ENCODE measurements at regions not wholly inside any gene's neighbourhood (a gene's known extent, or its start where the extent isn't known, plus 50 kb on each side); places are given as distances from the start of the nearest gene placed in this dataset.

DNA sequence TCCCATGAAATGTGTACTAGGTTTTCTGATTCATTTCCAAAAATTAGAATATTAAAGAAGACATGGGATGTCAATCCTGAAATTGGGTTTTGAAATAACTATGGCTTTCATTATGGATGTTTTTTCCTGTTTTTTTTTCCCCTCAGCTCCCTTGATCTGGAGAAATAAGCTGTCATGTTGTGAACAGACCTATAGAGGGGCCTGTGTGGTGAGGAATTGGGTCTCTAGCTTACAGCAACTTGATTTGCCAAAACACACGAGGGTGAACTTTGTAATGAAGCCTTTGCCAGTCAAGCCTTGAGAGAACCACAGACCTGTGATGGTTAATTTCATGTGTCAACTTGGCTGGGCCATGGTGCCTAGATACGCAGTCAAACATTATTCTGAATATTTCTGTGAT lies 2413.6 kb downstream of the PCDH7 start:
- H3K27ac ChIP-seq: no peak overlapping the region
- H3K4me3 ChIP-seq: no peak overlapping the region
- 79% methylated on average over 2 of the region's 2 CpGs for WGBS
- intact Hi-C loops (cut with DNase I): no loop called here
- H3K9me3 ChIP-seq: no peaks in the 10 kb centered on the region
- H3K36me3 ChIP-seq: no peaks in the 10 kb centered on the region
- no peaks in the 10 kb centered on the region for H3K27me3 ChIP-seq (replicated peaks; ENCODE audit: insufficient read depth)
- no peaks in the 10 kb centered on the region for H3K4me1 ChIP-seq (replicated peaks)
- TF ChIP-seq POLR2A (IDR thresholded peaks at IDR 0.05): no peak
- TF ChIP-seq, protein P1, sequence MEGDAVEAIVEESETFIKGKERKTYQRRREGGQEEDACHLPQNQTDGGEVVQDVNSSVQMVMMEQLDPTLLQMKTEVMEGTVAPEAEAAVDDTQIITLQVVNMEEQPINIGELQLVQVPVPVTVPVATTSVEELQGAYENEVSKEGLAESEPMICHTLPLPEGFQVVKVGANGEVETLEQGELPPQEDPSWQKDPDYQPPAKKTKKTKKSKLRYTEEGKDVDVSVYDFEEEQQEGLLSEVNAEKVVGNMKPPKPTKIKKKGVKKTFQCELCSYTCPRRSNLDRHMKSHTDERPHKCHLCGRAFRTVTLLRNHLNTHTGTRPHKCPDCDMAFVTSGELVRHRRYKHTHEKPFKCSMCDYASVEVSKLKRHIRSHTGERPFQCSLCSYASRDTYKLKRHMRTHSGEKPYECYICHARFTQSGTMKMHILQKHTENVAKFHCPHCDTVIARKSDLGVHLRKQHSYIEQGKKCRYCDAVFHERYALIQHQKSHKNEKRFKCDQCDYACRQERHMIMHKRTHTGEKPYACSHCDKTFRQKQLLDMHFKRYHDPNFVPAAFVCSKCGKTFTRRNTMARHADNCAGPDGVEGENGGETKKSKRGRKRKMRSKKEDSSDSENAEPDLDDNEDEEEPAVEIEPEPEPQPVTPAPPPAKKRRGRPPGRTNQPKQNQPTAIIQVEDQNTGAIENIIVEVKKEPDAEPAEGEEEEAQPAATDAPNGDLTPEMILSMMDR (IDR thresholded peaks at IDR 0.05): no peak
- TF ChIP-seq POLR2AphosphoS5 (IDR thresholded peaks at IDR 0.05): no peak
- no peak for DNase-seq (ENCODE audit: low spot score)

DNA sequence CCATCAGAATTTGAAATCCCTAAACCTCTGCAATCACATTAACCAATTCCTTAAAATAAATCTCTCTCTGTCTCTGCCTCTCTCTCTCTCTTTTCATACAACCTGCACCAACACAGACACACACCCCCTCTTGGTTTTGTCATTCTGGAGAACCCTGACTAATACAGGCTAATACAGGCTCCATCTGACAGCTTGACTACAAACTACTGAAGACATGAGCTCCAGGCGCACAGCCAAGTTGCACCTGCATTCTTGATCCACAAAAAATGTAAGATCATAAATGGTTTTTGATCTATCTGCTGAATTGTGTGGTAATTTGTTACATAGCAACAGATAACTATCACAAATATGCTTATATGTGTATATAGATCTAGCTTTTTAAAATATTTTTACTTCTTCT lies 2414.2 kb downstream of the PCDH7 start:
- WGBS: 43% methylated on average over 1 of the region's 1 CpG
- H3K27me3 ChIP-seq (replicated peaks; ENCODE audit: insufficient read depth): no peaks in the 10 kb centered on the region
- intact Hi-C loops (cut with DNase I): no loop called here
- no peaks in the 10 kb centered on the region for H3K36me3 ChIP-seq
- H3K27ac ChIP-seq: no peak overlapping the region
- TF ChIP-seq POLR2A (IDR thresholded peaks at IDR 0.05) (no peak), POLR2AphosphoS5 (IDR thresholded peaks at IDR 0.05) (no peak)
- TF ChIP-seq, protein P1 (IDR thresholded peaks at IDR 0.05): no peak
- no peaks in the 10 kb centered on the region for H3K9me3 ChIP-seq
- no peak for DNase-seq (ENCODE audit: low spot score)
- no peaks in the 10 kb centered on the region for H3K4me1 ChIP-seq (replicated peaks)
- no peak overlapping the region for H3K4me3 ChIP-seq

DNA sequence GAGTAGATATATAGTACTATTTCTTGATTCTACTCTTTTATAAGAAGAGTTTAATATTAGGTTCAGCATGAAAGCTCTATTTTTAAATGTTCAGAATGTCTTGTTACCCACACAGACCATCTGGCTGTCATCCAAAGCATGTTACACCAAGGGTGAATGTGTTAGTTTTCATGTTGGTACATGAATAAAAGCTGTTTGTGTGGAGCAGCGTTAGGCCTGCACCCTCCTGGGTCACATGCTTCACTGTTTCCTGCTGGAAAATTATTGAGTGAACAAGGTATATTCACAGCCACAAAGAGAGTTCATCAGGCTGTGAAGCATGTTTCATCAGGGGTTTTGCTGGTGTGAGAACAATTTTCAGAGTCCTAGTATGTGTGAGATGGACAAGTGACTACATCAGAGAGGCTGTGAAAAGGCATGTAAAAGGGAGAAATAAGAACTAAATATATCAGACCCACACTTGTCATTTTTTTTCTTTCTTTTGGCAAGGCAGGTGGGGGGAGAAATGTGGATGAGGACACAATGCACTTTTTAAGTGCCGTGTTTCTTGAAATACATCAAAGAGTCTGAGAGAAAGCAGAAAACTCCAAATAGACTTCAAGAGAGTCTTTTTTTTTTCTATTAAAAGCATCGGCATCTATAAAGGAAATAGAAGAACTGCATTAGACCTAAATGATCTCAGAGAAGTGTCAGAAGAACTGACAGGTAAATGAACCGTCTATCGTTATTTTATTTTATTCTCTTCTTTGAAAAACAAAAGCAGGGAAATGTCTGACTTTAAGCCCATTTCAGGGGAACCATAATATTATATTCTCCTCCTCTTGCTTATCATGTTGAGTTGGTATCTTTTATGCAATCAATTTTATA lies 2429.7 kb downstream of the PCDH7 start:
- DNase-seq (ENCODE audit: low spot score): no peak
- 44% methylated on average over 5 of the region's 5 CpGs for WGBS
- TF ChIP-seq, protein P1 (IDR thresholded peaks at IDR 0.05): no peak
- TF ChIP-seq POLR2A (IDR thresholded peaks at IDR 0.05) (no peak), POLR2AphosphoS5 (IDR thresholded peaks at IDR 0.05) (no peak)

DNA sequence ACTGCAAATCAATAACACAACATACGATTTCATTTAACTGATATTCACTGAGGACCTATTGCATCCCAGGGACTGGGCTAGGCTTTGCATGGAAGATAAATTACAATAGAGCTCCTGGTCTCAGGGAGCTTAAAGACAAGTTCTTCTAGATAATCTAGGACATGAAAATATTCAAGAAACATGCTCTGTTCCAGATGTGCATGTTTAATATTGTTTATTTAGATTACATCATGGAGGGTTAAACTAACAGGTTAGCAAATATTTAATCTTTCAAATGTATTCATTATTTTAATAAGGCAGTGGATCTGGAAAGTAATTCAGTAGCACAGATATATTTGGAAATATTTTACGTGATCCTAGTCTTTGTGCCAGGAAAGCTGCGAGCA lies 2430.3 kb downstream of the PCDH7 start:
- Histone ChIP-seq H3K9me3 (no peaks in the 10 kb centered on the region), H3K36me3 (no peaks in the 10 kb centered on the region), H3K4me3 (no peak overlapping the region), H3K27ac (no peak overlapping the region), H3K27me3 (replicated peaks; ENCODE audit: insufficient read depth) (no peaks in the 10 kb centered on the region), H3K4me1 (replicated peaks) (no peaks in the 10 kb centered on the region)
- DNase-seq (ENCODE audit: low spot score): no peak
- intact Hi-C loops (cut with DNase I): no loop called here
- WGBS: 39% methylated on average over 3 of the region's 3 CpGs
- TF ChIP-seq POLR2A (IDR thresholded peaks at IDR 0.05): no peak
- no peak for TF ChIP-seq POLR2AphosphoS5 (IDR thresholded peaks at IDR 0.05)
- TF ChIP-seq, protein P1 (IDR thresholded peaks at IDR 0.05): no peak

More for the DNA sequence above, 2429.7 kb downstream of the PCDH7 start:
- Histone ChIP-seq H3K36me3 (no peaks in the 10 kb centered on the region), H3K4me1 (replicated peaks) (no peaks in the 10 kb centered on the region), H3K9me3 (no peaks in the 10 kb centered on the region), H3K27me3 (replicated peaks; ENCODE audit: insufficient read depth) (no peaks in the 10 kb centered on the region), H3K27ac (no peak overlapping the region), H3K4me3 (no peak overlapping the region)
- intact Hi-C loops (cut with DNase I): no loop called here

DNA sequence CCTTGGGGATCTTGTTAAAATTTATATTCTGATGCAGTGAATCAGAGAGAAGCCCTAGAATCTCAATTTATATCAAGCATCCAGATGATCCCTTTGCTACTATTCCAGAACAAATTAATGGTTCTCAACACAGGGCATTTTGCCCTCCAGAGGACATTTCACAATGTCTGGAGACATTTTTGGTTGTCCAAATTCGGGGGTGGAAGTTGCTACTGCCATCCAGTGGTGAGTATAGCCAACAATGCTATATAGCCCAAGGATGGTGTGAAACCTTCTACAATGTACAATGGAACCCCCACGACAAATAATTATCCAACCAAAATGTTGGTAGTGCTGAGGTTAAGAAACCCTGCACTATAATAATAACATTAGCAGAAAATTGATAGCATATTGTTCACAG lies 2440.0 kb downstream of the PCDH7 start:
- 30% methylated on average over 2 of the region's 2 CpGs for WGBS
- H3K4me3 ChIP-seq: no peak overlapping the region
- H3K4me1 ChIP-seq (replicated peaks): no peaks in the 10 kb centered on the region
- H3K27me3 ChIP-seq (replicated peaks; ENCODE audit: insufficient read depth): no peaks in the 10 kb centered on the region
- DNase-seq (ENCODE audit: low spot score): no peak
- TF ChIP-seq, protein P1 (IDR thresholded peaks at IDR 0.05): no peak
- no peak overlapping the region for H3K27ac ChIP-seq
- H3K36me3 ChIP-seq: no peaks in the 10 kb centered on the region
- intact Hi-C loops (cut with DNase I): no loop called here
- H3K9me3 ChIP-seq: no peaks in the 10 kb centered on the region
